KMS-11 (cell line): ENCODE measurements at regions not wholly inside any gene's neighbourhood (a gene's known extent, or its start where the extent isn't known, plus 50 kb on each side); places are given as distances from the start of the nearest gene placed in this dataset.

Experiments
- H2AFZ ChIP-seq: fragments of 200-600 bp; sonication (generic); 2 replicates; pipeline ENCODE4 v1.6.1; 2016; ENCODE audit warnings: antibody characterized with exemption, mixed run types, low read depth
- H3K27ac ChIP-seq: fragments of 200-600 bp; sonication (generic); 2 replicates; pipeline ENCODE4 v1.6.1; 2016; ENCODE audit warnings: mild to moderate bottlenecking, mixed run types
- H3K27me3 ChIP-seq: fragments of 200-600 bp; sonication (generic); 2 replicates; pipeline ENCODE4 v1.6.1; 2017; ENCODE audit warnings: mild to moderate bottlenecking, low read depth, mixed run types, moderate library complexity; ENCODE audit not compliant: insufficient read depth
- H3K36me3 ChIP-seq: fragments of 200-600 bp; sonication (generic); 2 replicates; pipeline ENCODE4 v1.6.1; 2017; ENCODE audit warnings: mild to moderate bottlenecking, mixed run types; ENCODE audit not compliant: insufficient read depth
- H3K4me1 ChIP-seq: fragments of 200-600 bp; sonication (generic); 2 replicates; pipeline ENCODE4 v1.6.1; 2016; ENCODE audit warnings: mild to moderate bottlenecking, low read depth, mixed run types; ENCODE audit not compliant: poor library complexity, severe bottlenecking
- H3K4me2 ChIP-seq: fragments of 200-600 bp; sonication (generic); 2 replicates; pipeline ENCODE4 v1.7.0; 2016; ENCODE audit warnings: mild to moderate bottlenecking, mixed run types
- H3K4me3 ChIP-seq: fragments of 200-600 bp; sonication (generic); IDR thresholded peaks from 2 replicates; pipeline ENCODE4 v1.6.1; 2017; ENCODE audit warnings: low read depth, low read length, mixed read lengths; ENCODE audit not compliant: insufficient read depth
- H3K79me2 ChIP-seq: fragments of 200-600 bp; sonication (generic); 2 replicates; pipeline ENCODE4 v1.6.1; 2016; ENCODE audit warnings: low read depth, mixed run types; ENCODE audit not compliant: insufficient read depth
- H3K9ac ChIP-seq: fragments of 200-600 bp; sonication (generic); 2 replicates; pipeline ENCODE4 v1.6.1; 2016; ENCODE audit warnings: mild to moderate bottlenecking, mixed run types
- H4K20me1 ChIP-seq: fragments of 200-600 bp; sonication (generic); 2 replicates; pipeline ENCODE4 v1.6.1; 2016; ENCODE audit warnings: mild to moderate bottlenecking, mixed run types; ENCODE audit not compliant: insufficient read depth
- TF ChIP-seq, protein P1 (sequence below): fragments of 200-600 bp; sonication (generic); conservative IDR thresholded peaks from 2 replicates; pipeline ENCODE4 v1.6.1; 2017; ENCODE audit warnings: low read depth, mild to moderate bottlenecking, antibody characterized with exemption, low read length, moderate library complexity, mixed read lengths

DNA sequence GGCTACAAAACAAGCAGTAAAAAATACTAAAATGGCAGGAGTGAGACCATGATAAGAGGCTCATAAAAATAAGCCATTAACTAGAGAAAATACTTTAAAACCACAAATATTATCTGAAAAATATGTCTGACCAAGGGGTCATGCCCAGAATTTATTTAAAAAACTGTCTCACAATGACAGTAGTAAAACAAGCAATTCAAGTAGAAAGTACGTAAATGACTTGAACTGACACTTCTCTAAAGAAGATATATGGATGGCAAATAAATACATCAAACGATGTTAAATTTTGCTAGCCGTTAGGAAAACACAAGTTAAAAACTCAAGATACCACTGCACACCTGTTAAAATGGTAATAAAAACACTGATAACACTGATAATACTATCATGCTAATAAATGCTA is 353.9 kb upstream of the GRAMD2B start:
- Histone ChIP-seq H3K4me2 (no peak overlapping the region), H3K27ac (no peak overlapping the region), H3K27me3 (no peaks in the 10 kb centered on the region), H3K4me1 (no peaks in the 10 kb centered on the region), H3K9ac (no peak overlapping the region), H4K20me1 (no peaks in the 10 kb centered on the region), H3K36me3 (no peaks in the 10 kb centered on the region), H2AFZ (no peak overlapping the region), H3K79me2 (no peaks in the 10 kb centered on the region), H3K4me3 (no peak overlapping the region)
- TF ChIP-seq, protein P1, sequence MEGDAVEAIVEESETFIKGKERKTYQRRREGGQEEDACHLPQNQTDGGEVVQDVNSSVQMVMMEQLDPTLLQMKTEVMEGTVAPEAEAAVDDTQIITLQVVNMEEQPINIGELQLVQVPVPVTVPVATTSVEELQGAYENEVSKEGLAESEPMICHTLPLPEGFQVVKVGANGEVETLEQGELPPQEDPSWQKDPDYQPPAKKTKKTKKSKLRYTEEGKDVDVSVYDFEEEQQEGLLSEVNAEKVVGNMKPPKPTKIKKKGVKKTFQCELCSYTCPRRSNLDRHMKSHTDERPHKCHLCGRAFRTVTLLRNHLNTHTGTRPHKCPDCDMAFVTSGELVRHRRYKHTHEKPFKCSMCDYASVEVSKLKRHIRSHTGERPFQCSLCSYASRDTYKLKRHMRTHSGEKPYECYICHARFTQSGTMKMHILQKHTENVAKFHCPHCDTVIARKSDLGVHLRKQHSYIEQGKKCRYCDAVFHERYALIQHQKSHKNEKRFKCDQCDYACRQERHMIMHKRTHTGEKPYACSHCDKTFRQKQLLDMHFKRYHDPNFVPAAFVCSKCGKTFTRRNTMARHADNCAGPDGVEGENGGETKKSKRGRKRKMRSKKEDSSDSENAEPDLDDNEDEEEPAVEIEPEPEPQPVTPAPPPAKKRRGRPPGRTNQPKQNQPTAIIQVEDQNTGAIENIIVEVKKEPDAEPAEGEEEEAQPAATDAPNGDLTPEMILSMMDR = no peak

DNA sequence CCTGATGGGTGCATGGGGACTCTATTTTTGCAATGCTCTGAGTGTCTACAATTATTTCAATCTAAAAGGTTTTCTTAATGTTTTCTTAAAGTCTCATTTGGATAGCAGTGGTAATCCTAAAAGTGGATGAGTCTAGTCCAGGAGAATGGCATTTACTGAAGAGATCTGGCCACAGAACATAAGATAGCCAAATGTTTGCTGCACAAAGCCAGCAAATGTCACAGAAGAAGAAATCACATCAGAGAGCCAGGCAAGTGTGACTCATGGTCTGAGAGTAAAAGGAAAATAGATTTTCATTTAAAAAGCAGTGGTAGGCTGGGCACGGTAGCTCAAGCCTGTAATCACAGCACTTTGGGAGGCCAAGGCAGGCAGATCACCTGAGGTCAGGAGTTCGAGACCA is 352.7 kb upstream of the GRAMD2B start:
- Histone ChIP-seq H2AFZ (no peak overlapping the region), H4K20me1 (no peaks in the 10 kb centered on the region), H3K27me3 (no peaks in the 10 kb centered on the region), H3K4me2 (no peak overlapping the region), H3K27ac (no peak overlapping the region), H3K4me1 (no peaks in the 10 kb centered on the region), H3K4me3 (no peak overlapping the region), H3K36me3 (no peaks in the 10 kb centered on the region), H3K79me2 (no peaks in the 10 kb centered on the region), H3K9ac (no peak overlapping the region)
- TF ChIP-seq, protein P1 = no peak

DNA sequence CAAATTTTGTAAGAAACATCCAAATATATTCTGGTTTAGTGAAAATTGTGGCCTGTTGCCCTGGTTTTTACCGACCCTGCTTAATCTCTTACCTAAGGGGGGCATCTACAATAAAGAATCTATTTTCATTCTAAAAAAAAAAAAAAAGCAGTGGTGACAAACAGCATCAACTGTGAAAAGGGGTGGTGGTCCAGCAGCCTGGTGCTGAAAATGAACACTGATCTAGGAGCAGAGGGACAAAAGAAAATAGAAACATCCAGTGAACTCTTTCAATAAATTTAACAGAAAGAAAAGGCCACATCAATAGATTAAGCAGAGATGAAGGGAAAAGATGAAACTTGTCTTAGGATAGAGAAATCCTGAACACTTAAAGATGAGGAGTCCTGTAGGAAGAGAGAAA is 348.7 kb upstream of the GRAMD2B start:
- 0 out of 2 replicates have a peak, but pooled peaks cover 3% of the 10 kb centered on the region for H4K20me1 ChIP-seq
- no peaks in the 10 kb centered on the region for H3K4me1 ChIP-seq
- H3K36me3 ChIP-seq = no peaks in the 10 kb centered on the region
- no peak overlapping the region for H3K4me2 ChIP-seq
- no peak overlapping the region for H3K9ac ChIP-seq
- H3K27me3 ChIP-seq = no peaks in the 10 kb centered on the region
- no peak overlapping the region for H2AFZ ChIP-seq
- TF ChIP-seq, protein P1 = no peak
- no peak overlapping the region for H3K4me3 ChIP-seq
- H3K27ac ChIP-seq = no peak overlapping the region
- no peaks in the 10 kb centered on the region for H3K79me2 ChIP-seq

DNA sequence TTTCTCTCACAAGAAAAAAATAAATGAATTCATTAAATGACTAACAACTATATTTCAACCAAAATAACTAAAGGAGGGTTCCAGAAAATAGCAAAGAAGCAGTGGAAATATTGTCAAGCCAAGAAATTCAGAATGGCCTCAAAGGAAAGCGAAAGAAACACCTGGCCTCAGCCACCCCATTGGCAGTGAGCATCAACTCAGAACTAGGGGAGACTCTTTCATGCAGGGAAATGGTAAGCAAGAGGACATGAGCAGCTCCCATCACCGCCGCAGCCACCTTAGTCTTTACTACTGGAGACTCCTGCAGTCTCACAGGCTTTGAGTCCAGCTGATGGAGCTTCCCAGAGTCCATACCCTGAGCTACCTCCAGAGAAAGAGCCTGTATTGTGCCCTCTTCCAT is 343.9 kb upstream of the GRAMD2B start:
- Histone ChIP-seq H3K4me3 (no peak overlapping the region), H3K79me2 (no peaks in the 10 kb centered on the region), H3K4me2 (no peak overlapping the region), H3K9ac (no peak overlapping the region), H3K27ac (no peak overlapping the region), H2AFZ (no peak overlapping the region), H3K36me3 (no peaks in the 10 kb centered on the region), H4K20me1 (0 out of 2 replicates have a peak, but pooled peaks cover 3% of the 10 kb centered on the region), H3K27me3 (no peaks in the 10 kb centered on the region), H3K4me1 (no peaks in the 10 kb centered on the region)
- TF ChIP-seq, protein P1 = no peak
